HG03175 (cell line): ENCODE measurements at regions not wholly inside any gene's neighbourhood (a gene's known extent, or its start where the extent isn't known, plus 50 kb on each side); places are given as distances from the start of the nearest gene placed in this dataset.

Source experiments
- ATAC-seq: cut with Tn5 transposase; IDR thresholded peaks from one replicate; pipeline ENCODE4 v1.9.1; 2021; ENCODE audit warnings: mild to moderate bottlenecking, moderate library complexity; ENCODE audit not compliant: unreplicated experiment

DNA sequence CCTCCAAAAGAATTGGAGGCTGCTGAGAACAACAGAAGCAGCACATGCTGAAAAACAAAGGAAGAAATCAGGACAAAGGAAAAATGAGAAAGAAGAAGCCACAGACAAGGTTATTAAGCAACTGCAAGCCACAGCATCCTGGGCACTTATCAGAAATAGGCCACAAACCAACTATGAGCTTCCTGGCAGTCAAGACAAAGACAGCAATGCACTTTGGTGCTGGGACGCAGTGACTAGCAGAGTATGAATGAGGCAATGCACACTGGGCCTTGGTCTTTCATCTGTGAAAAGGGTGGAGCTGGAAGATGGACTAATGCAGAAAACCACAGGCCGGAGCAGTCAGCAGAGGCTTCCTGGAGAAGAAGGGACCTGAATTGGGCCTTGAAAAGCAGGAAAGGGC, 56.0 kb upstream of the LINGO1 start:
- no peak for ATAC-seq

DNA sequence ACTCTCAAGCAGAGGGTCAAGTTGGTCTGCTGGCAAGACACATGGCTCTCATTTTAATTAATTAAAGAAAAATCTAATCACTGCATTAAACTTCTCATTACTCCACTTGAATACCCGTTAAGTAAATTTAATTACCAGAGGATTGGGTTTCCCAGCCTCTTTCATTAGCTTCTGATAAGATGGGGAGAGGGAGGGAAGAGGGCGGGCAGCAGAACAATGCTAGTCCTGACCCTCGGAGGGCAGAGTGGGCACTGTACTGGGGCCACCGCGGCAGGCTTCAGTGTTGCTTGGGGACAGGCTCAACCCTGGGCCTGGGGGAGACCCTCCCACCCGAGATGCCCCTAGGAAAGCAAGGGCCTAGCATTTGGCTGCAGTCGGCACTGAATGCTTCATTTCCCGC, 55.6 kb upstream of the LINGO1 start:
- no peak for ATAC-seq

DNA sequence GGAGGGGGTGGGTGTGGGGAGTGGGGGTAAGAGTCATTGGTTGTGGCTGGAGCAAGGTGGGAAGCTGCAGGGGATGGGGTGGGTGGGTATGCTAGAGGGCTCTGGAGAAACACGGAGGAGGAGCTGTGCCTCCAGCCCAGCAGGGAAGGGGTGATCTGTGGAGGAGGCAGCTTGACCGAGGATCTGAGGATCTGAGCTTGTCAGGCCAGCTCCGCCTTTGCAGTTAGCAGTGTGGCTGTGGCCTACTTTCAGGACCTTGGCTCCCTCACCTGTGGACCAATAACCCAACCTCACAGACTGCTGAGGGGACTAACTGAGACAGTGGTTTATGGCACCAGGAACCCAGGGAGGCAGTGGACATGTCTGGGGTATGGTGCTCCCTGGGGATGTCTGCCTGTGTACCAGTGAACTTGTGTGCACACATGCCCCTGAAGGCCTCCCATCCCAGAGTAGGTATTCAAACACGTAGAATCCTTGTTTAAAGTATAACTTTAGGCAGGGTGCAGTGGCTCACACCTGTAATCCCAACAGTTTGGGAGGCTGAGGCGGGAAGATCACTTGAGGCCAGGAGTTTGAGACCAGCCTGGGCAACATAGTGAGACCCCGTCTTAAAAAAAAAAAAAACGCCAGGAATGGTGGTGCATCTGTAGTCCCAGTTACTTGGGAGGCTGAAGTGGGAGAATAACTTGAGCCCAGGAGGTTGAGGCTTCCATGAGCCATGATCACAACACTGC, 52.5 kb upstream of the LINGO1 start:
- no peak for ATAC-seq

DNA sequence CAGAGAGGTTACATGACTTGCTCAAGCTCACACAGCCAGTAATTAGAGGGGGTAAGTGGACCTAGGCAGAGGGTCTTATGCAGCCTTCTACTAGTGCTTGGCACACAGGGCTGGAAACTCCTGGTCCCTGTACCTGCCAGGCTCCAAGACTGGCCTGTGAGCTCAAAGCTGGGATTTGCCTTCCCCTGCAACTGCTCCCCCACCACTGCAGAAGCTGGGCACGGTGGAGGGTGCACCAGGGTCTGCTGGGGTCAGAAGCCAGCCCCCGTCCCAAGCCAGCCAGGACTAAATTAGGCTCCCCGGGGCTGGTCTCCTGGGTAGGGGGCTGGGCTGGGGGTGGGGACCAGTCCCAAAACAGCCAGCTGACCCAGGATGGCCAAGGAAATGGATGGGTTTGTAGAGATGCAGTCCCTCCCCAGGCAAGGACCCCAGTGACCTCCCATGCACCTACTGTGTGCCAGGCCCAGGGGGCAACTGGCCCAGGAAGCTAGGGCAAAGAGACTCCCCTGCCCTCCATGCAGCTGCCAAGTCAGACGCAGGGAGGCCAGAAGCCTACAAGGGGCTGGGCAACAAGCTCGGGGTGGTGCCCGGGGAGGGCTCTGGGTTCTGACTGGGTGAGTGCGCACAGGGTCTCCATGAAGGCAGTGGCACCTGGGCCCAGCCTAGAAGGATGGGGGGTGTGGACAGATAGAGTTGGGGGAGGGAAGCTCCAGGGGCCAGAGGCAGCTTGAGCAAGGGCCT, 51.8 kb upstream of the LINGO1 start:
- ATAC-seq = no peak

DNA sequence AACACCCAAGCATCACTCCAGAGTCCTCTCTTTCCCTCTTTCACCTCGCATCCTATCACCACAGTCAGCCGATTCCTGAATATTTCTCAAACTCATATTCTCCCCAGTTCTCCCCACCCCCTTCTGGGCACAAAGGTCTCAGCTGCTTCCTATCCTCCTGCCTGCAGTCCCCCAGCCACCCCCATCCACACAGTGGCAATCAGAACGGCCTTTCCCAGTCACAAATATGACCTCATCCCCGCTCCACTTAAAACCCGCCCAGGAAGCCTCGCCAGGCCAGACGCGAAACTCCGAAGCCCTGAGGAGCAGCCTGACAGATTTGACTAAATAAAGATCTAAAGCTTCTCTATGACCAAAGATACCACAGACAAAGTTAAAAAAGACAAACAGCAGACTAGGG, 49.9 kb upstream of the LINGO1 start:
- ATAC-seq = no peak
